Hematopoietic multipotent progenitor cell treated with erythropoietin and hydrocortisone succinate and interleukin-3 and kit ligand, for 17 days (in vitro differentiated cells): ENCODE measurements at regions not wholly inside any gene's neighbourhood (a gene's known extent, or its start where the extent isn't known, plus 50 kb on each side); places are given as distances from the start of the nearest gene placed in this dataset.
"Not testable (repeated sequence)": the region's sequence is repeated elsewhere in the genome, so short reads cannot be mapped to it uniquely, and the experiment has no call there.

Experiments used
- DNase-seq: peaks from one replicate; pipeline ENCODE4 v3.0.0-alpha.2; 2015; ENCODE audit warnings: low spot score

- DNase-seq, result no peak
Measured at GRCh38 chr4:10276152-10276551, 159.6 kb upstream of the WDR1 start.

GRCh38 chr4:10275696-10276095 is 159.1 kb upstream of the WDR1 start:
- DNase-seq, result no peak

DNA sequence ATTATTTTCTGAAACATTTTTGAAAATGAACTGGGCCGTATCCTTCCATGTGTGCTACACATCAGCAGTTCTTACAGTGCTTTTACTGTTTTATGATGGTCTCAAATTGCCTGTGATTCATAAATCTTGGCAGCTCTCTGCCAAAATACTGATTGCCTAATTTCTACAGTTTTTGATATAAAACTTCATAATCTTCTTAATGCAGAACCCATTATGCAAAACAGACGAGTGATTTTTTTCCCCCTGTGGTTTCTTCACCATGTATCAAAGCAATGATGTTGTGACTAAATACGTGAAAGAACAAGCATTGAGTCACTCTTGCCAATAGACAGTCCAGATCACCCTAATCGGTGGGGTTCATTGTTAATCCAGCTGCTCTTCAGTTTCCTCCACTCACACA is 156.4 kb upstream of the WDR1 start:
- DNase-seq, result no peak

DNA sequence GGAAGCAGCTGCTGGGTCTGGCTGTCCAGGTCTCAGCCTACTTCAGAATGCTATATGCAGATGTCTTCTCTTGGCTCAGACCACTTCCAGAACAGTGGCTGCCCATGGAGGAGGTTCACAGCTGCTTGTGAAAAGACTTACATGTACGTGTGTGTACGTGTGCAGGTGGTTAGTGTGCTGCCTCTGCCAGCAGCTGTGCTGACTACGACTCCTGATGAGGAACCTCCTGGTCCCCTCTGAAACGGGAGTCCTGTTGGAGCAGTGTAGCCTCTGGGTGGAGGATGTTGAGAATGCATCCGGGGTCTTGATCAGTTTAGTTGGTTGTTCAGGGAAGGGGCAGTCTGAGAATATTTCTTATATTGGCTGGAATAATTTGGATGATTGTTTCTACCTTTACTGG is 155.9 kb upstream of the WDR1 start:
- DNase-seq, result no peak

DNA sequence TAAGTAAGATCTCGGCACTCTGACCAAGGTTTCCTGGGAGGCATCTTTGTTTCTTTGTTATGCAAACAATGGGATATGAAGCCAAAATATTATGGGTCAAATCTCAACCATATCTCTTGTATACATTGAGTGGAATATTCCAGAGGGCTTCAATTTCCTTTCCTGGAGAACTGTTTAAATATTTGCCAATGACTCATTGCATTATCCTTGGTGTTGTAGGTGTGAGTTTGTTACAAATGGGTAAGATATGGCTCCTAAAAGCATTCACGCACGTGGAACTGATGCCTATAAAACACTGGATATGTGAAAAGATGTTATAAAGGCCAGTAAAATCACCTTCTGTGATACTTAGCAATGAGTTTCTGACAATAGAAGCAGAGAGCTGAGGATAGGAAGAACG is 150.5 kb upstream of the WDR1 start:
- no peak for DNase-seq

GRCh38 chr4:10260777-10261176 is 144.2 kb upstream of the WDR1 start:
- DNase-seq, result no peak

DNA sequence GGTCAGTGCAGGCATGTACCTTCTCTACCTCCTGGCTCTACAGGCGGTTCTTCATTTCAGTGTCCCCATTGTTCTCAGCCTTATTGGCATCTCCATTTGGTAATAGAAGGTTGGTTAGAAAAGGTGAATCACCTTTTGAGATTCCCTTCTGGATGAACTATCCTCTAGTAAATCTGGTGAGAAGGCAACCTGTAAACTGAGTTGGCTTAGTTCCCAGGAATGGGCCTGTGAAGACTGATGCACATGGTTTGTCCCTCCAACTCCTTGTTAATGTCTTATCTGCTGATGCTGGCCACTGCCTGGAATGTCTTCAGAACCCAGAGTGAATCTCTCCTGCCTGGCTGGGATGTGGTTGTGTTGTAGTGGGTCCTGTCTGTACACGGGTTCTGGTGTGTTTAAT is 143.4 kb upstream of the WDR1 start:
- DNase-seq, result no peak

DNA sequence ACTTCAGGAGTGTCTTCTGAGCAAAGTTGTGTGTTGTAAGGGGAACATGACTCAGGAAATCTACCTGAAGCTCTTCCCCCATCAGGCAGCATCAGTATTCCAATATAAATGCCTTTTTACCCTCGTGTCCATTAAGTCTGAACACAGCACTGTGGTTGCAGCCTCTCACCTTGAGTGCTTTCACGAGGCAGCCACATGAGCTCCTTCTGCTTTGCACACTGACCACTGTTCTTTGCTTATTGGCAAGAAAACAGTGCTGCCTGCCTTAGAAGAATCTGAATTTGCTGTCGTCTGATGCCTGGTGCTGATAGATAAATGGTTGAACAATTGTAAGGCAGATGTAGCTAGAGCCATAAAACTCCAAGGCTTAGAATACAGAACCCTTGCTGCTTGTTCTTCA is 139.6 kb upstream of the WDR1 start:
- no peak for DNase-seq

- no peak for DNase-seq
Measured at GRCh38 chr4:10253765-10254164, 137.2 kb upstream of the WDR1 start.

DNA sequence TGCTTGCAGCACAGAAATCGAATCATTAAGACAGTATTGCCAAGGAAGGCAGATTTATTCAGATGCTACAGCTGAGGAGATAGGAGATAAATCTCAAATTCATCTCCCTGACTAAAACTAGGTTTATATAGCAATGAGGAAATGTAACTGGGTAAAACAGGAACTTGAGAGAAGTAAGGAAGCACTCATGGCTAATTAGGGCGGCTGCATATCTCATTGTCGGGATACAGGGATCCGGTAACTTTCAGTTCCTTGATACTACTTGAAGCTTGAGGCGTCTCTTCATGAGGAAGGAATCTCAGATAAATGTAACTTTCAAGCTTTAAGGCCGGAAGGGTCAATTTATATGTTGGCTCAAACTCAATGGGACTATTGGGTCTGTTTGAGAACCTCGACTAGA is 129.2 kb upstream of the WDR1 start:
- DNase-seq, result peak; percentile 1

- DNase-seq, result peak; percentile 2
Measured at GRCh38 chr4:10243856-10244255, 127.3 kb upstream of the WDR1 start.

DNA sequence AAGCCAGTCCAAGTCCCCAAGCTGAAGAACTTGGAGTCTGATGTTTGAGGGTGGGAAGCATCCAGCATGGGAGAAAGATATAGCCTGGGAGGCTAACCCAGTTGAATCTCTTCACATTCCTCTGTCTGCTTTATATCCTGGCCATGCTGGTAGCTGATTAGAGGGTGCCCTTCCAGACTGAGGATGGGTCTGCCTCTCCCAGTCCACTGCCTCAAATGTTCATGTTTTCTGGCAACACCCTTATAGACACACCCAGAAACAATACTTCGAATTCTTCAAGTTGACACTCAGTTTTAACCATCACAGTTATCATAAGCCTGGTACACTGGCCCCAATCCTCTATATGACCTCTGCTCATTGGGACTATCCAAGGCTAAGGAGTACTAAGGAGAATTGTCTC is 124.1 kb upstream of the WDR1 start:
- DNase-seq, result peak; percentile 3

DNA sequence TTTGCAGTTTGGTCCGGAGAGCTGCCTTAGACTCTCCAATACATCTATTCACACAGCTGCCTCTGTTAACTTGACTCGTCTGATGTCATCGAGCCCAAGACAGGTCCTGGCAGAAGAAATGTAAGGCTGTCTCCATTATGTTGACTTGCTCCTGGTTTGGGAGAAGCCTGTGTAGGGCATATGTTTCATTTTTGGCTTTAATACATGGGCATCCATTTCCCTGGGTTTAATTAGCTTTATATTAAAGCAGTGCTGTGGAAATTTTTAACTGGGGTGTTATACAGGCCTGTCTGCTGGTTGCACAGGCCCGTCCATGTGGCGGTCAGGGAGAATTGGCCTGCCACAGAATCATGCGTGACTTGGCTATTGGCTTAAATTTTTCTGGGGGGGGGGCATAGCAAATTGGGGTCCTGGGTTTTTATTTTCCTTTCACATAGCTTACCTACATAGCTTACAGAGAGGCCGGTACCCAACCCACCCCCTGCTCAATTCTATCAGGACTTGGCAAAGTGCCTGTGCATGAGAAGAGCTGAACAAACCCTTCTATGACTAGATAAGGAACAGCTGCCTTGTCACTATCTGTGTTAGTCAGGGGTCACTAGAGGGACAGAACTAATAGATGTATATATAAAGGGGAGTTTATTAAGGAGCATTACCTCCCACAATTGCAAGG is 123.5 kb upstream of the WDR1 start:
- DNase-seq, result peak; percentile 5

GRCh38 chr4:10237131-10237530 is 120.5 kb upstream of the WDR1 start:
- DNase-seq, result no peak

DNA sequence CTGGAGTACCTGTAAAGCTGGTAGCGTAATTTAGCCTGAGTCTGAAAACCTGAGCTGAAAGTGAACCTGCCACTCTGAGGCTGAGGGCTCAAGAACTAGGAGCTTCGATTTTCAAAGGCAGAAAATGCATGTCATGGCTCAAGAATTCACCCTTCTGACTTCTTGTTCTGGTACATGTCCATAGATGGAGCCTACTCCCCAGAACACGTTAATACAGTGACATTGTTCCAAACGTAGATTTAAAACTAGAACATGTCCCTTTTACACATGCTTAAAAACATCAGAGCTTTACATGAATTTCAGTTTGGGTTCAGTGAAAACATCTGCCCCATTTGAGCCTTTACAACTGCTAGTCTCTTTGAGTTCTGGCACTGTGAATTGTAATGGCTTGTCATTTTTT is 115.5 kb upstream of the WDR1 start:
- no peak for DNase-seq

DNA sequence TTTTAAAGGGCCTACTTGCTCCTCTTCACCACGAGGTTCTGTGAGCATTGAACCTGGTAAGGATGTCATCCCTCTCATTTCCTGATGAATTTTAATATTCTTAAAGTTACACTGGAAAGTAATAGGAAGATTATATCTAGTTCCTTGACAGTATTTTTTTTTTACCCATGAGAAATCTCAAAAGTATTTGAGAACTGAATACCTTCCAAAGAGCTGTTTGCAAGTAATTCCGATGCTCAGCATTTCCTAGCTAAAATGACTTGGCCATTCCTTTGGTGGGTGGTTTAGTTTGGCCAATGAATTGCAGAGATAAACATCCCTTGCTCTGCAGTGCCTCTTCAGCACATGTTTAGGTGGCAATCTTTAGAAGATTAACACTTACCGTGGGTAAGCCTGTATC is 110.2 kb upstream of the WDR1 start:
- no peak for DNase-seq

DNA sequence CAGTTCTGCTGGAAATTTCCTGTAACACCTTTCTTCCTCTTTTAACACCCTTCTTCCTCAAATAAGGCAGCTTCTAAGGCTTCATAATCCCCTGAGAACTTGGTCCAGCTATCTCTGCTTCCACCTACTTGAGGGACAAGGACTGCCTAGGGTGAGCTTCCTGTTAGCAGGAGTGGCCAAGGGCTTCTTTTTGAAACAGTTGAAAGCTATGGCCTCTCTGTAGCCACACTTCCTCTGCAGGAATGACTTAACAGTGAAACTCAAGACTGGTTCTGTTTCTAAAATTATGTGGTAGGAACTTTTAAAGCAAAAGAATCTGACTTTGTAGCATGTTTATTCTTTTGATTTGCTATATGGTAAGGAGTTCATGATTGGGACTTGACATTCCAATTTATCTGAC is 108.5 kb upstream of the WDR1 start:
- no peak for DNase-seq

DNA sequence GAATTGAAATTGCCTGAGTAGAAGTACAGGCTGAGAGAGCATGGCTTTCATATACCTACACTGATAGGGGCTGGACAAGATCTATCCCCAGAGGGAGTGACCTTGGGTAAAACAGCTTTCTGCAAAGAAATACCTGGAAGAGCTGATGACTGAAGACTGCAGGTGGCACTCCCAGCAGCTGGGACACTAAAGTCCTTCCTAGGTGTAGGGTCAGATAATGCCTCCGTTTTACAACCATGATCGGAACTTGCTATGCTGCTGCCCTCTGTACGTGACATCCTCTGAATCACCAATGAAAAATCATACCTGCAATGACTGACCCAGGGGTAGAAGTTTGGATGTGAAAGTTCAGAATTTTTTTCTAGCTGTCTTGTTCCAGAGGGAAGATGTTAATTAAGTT is 107.2 kb upstream of the WDR1 start:
- DNase-seq, result no peak

DNA sequence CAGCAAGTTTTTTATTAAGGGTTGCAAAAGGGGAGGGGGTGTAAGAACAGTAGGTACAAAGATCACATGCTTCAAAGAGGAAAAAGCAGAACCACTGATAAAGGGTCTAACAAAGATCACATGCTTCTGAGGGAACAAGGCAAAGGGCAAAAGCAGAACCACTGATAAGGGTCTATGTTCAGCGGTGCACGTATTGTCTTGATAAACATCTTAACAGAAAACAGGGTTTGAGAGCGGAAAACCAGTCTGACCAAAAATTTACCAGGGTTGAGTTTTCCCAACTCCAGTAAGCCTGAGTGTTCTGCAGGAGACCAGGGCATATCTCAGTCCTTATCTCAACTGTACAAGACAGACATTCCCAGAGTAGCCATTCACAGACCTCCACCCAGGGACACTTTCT is 96.9 kb upstream of the WDR1 start:
- DNase-seq, result not testable (repeated sequence)

- DNase-seq, result no peak
Measured at GRCh38 chr4:10212901-10213300, 96.3 kb upstream of the WDR1 start.

DNA sequence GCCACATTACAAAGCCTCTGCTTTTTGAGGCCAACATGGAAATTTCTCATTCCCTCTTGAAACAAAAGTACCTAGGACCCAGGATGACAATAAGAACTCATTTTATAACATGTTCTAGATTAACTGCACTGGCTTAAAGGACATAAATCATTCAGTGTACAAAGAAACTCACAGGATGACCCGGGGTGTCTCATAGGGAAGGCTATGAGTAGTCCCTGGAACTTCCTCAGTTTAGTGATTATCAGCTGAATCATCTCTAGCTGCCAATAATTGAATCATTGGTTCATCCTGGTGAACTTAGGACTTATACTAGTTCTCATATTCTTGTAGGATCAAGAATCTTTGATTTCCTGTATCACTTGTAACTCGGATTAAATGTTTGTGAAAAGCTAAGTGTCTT is 95.8 kb upstream of the WDR1 start:
- DNase-seq, result no peak

DNA sequence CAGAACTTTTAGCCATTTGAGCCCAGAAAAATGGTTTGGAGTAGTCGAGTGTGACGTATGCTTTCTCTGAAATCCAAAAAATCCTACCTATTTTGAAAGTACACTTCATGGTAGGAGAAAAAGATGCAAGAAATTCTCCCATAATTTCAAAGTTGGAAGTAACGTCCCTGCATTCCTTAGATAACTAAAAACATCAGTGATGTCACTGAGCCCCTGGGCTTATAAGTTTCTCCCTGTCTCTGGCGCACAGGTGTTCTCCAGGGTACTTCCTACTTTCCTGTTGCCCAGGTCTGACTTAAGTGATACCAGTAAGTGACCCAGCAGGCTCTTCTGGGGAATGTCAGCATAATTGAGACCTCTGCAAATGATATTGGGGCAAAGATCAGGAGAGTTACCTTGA is 90.5 kb upstream of the WDR1 start:
- DNase-seq, result peak; percentile 1

DNA sequence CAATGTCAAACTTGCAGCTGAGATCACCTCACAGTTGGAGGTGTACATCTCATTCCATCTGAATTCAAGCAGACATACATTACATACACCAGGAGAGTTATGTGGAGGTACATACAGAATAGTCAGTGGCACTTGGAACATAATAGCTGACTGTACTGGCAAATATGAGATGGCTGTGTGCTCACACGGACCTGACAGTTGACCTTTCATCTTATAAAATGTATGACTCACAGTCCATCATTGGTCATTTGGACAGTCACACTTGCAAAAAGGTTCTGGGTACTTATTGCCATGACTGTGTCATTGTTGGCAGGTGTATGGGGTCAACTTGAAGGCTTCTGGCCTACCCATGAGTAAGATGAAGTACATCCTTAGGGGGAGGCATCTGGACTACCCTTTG is 88.6 kb upstream of the WDR1 start:
- DNase-seq, result no peak

DNA sequence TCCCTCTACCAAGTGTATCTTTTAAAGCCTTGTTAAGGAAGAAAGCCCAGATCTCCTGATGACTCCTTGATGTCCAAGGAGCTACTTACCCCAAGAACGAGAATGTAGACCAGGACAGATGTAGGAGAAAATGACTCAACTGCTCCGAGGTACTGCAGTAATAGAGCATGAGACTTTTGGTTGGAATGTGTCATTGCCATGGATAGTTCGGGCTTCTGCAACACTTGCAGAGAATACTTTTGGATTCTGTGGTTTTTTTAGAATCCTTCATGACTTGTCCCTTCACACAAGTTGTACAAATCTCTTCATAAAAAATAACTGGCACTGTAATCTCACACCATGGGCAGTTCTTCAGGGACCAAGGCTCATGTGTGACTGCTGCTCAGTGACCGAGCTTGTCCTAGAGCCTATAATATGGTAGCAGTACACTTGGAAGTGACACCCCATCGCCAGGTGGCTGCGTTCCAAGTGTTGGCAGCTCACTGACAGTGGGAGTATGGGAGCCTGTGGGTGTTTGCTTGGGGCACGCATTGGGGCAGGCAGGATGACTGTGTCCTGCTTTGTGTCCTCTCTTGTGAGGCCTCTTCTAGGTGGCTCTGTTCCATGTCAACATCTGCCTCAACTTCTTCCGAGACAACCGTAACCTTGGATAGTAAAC is 87.9 kb upstream of the WDR1 start:
- DNase-seq, result peak; percentile 3
